ENCODE measurements at regions not wholly inside any gene's neighbourhood (a gene's known extent, or its start where the extent isn't known, plus 50 kb on each side); places are given as distances from the start of the nearest gene placed in this dataset.

- DNase-seq (no peak), ATAC-seq (no peak)
- Mint-ChIP-seq H3K36me3 (ENCODE audit: low read depth) (no peaks in the 10 kb centered on the region), H3K27ac (no peak overlapping the region), H3K4me3 (no peak overlapping the region), H3K9me3 (peaks cover 2% of the 10 kb centered on the region), H3K27me3 (peaks cover 11% of the 10 kb centered on the region), H3K4me1 (no peaks in the 10 kb centered on the region)
Measured at GRCh38 chr18:77539860-77540259, 290.2 kb downstream of the GALR1 start.

DNA sequence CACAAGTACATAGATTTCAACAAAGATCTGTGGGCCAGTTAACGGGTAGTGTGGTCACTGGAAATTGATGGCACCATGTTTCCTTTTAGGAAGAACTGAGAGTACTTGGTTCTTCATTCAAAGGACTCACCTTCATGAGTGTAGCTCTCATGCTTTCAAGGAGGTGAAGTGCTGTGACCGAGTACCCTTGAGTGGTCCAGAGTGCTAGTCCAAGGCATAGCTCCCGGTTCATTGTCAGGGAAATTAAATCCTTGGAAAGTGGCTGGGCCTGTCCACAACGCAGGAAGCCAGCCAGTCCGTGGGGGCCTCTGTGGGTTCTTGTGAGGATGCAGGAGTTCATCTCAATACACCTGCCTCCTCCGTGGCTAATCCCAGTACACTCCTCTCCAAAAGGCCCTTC, 295.1 kb downstream of the GALR1 start:
- ATAC-seq: no peak
- no peaks in the 10 kb centered on the region for H3K9me3 Mint-ChIP-seq

DNA sequence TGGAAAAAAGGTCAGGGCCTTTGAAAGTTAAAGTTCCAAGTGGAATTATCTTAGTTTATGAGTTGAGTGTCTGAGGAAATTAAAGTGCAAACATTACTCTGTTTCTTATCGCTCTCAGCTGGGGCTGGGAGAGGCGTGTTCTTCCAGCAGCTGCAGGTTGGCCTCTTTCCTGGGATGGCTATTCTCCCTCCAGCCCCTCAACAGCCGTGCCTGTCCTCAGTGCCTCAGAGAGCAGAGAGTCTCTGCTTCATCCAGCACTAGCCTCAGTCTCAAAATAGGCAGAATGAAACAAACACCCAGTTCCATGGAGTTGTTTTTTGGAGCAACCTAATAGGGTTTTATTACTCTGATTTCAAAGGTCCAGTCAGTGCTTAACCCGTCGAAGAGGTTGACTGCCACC, 298.1 kb downstream of the GALR1 start:
- Mint-ChIP-seq H3K4me3 (no peak overlapping the region), H3K36me3 (ENCODE audit: low read depth) (no peaks in the 10 kb centered on the region), H3K9me3 (no peaks in the 10 kb centered on the region), H3K27ac (no peak overlapping the region), H3K4me1 (no peaks in the 10 kb centered on the region), H3K27me3 (peaks cover 5% of the 10 kb centered on the region)
- DNase-seq: no peak
- ATAC-seq: no peak

More for the DNA sequence above, 295.1 kb downstream of the GALR1 start:
- no peak for DNase-seq
- no peaks in the 10 kb centered on the region for H3K36me3 Mint-ChIP-seq (ENCODE audit: low read depth)
- H3K4me1 Mint-ChIP-seq: no peaks in the 10 kb centered on the region
- H3K27me3 Mint-ChIP-seq: peaks cover 10% of the 10 kb centered on the region
- no peak overlapping the region for H3K27ac Mint-ChIP-seq
- no peak overlapping the region for H3K4me3 Mint-ChIP-seq

DNA sequence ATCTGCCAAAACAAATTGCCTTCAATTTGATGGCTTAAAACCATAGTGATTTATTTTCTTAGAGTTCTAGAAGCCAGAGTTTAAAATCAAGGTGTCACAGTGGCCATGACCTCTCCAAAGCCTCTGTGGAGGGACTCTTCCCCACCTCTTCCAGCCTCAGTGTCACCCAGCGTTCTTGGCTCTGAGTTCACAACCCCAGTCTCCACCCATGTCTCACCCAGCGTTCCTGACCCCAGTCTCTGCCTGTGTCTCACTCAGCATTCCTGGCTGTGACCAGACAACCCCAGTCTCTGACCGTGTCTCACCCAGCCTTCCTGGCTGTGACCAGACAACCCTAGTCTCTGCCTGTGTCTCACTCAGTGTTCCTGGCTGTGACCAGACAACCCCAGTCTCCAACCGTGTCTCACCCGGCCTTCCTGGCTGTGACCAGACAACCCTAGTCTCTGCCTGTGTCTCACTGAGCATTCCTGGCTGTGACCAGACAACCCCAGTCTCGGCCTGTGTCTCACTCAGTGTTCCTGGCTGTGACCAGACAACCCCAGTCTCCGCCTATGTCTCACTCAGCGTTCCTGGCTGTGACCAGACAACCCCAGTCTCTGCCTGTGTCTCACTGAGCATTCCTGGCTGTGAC, 299.3 kb downstream of the GALR1 start:
- no peaks in the 10 kb centered on the region for H3K9me3 Mint-ChIP-seq
- H3K27ac Mint-ChIP-seq: no peak overlapping the region
- H3K4me1 Mint-ChIP-seq: no peaks in the 10 kb centered on the region
- no peak for DNase-seq
- H3K27me3 Mint-ChIP-seq: peaks cover 3% of the 10 kb centered on the region
- no peak for ATAC-seq
- H3K36me3 Mint-ChIP-seq (ENCODE audit: low read depth): no peaks in the 10 kb centered on the region
- no peak overlapping the region for H3K4me3 Mint-ChIP-seq

GRCh38 chr18:77550625-77551024, 301.0 kb downstream of the GALR1 start:
- Mint-ChIP-seq H3K9me3 (no peaks in the 10 kb centered on the region), H3K27ac (no peak overlapping the region), H3K27me3 (peaks cover 3% of the 10 kb centered on the region), H3K36me3 (ENCODE audit: low read depth) (no peaks in the 10 kb centered on the region), H3K4me1 (no peaks in the 10 kb centered on the region), H3K4me3 (no peak overlapping the region)
- ATAC-seq (no peak), DNase-seq (no peak)

DNA sequence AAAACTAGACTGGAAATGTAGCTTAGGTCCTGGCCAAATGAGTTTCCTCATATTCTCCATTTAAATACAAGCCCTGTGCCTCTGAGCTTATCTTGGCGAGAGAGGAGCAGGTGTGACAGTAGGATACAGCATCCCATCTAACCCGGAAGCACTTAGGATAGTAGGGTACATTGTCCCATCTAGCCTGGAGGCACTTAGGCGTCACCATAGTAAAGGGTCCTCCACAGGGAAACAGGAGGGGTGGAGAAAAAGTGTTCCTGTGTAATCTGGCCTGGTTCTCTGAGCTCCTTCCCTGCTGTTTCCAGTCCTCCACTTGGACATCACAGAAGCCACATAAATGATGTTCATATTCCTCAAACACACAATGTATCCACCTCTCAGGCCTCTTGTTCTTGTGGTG, 301.4 kb downstream of the GALR1 start:
- Mint-ChIP-seq H3K27ac (no peak overlapping the region), H3K36me3 (ENCODE audit: low read depth) (no peaks in the 10 kb centered on the region), H3K4me1 (no peaks in the 10 kb centered on the region), H3K9me3 (no peaks in the 10 kb centered on the region), H3K4me3 (no peak overlapping the region), H3K27me3 (peaks cover 3% of the 10 kb centered on the region)
- DNase-seq (no peak), ATAC-seq (no peak)

GRCh38 chr18:77552945-77553344, 303.3 kb downstream of the GALR1 start:
- H3K4me3 Mint-ChIP-seq: no peak overlapping the region
- no peak overlapping the region for H3K27ac Mint-ChIP-seq
- DNase-seq (no peak), ATAC-seq (no peak)
- H3K27me3 Mint-ChIP-seq: no peaks in the 10 kb centered on the region
- no peaks in the 10 kb centered on the region for H3K4me1 Mint-ChIP-seq
- no peaks in the 10 kb centered on the region for H3K9me3 Mint-ChIP-seq
- no peaks in the 10 kb centered on the region for H3K36me3 Mint-ChIP-seq (ENCODE audit: low read depth)

DNA sequence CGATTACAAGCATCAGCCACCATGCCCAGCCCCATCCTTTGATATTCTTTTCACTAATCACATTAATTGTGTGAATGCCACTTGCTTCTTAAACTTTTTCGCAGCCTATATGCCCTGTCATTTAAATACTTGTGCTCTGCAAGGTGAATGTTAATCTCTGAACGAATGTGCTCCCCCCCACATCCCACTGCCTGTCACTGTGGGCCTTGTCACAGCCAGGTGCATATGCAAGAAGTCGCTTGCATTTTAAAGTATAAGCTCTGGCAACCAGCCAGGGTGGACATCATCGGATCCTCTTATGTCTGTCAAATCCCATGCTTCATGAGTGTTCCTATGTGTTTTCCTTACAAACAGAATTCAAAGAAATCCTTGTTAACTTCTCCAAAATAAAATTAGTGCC, 304.4 kb downstream of the GALR1 start:
- no peaks in the 10 kb centered on the region for H3K4me1 Mint-ChIP-seq
- no peaks in the 10 kb centered on the region for H3K9me3 Mint-ChIP-seq
- no peak overlapping the region for H3K27ac Mint-ChIP-seq
- no peak for ATAC-seq
- no peaks in the 10 kb centered on the region for H3K27me3 Mint-ChIP-seq
- H3K4me3 Mint-ChIP-seq: no peak overlapping the region
- no peaks in the 10 kb centered on the region for H3K36me3 Mint-ChIP-seq (ENCODE audit: low read depth)
- no peak for DNase-seq

DNA sequence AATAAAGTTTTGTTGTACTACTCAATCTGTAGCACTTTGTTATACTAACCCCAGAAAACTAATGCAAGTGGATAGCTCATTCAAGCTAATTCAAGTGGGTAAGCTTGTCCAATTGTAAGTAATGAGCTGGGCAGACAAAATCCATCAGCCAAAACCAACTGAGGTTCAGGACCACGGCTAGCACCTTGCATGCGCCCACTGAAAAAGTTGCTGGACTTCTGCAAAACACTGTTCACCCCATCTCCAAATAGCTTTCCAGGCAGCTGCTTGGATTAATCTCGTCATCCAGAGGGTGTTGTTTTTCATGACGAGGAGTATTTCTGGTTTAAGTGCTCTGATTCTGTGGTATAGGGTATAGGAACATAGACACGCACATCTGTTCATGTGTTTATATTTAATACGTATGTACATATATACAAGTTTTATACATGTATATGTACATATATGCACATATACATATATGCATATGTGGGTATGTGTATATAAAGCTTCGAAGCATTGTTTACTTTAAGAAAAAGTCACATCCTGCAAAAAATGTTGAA, 307.5 kb downstream of the GALR1 start:
- no peak overlapping the region for H3K4me3 Mint-ChIP-seq
- no peaks in the 10 kb centered on the region for H3K9me3 Mint-ChIP-seq
- H3K36me3 Mint-ChIP-seq (ENCODE audit: low read depth): no peaks in the 10 kb centered on the region
- H3K27ac Mint-ChIP-seq: no peak overlapping the region
- ATAC-seq: no peak
- DNase-seq: no peak
- H3K4me1 Mint-ChIP-seq: peaks cover 9% of the 10 kb centered on the region
- H3K27me3 Mint-ChIP-seq: peaks cover 7% of the 10 kb centered on the region

DNA sequence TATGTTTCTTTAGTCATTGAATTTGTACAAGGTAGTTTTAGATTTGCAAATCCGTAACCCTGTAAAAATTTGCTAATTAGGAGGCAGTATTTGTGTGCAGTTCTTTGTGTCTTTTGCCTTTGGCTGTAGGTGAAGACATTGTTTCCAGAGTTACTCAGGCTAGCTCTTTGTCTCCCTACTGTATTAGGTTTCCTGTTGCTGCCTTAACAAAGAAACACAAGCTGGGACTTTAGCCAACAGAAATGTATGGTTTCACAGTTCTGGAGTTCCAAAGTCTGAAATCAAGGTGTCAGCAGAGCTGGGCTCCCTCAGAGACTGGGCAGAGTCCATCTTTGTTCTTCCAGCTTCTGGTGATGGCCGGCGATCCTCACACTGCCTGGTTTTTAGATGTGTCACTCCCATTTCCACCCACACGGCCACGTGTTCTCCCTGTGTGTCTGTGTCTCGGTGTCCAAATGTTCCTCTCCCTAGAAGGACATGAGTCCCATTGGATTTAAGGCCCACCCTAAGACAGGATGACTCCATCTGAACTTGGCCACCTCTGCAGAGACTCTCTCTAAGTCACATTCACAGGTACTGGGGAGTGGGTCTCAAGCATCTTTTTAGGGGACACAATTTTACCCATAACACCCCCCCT, 309.7 kb downstream of the GALR1 start:
- H3K27me3 Mint-ChIP-seq: peaks cover 8% of the 10 kb centered on the region
- no peak overlapping the region for H3K4me3 Mint-ChIP-seq
- H3K36me3 Mint-ChIP-seq (ENCODE audit: low read depth): no peaks in the 10 kb centered on the region
- H3K27ac Mint-ChIP-seq: no peak overlapping the region
- H3K4me1 Mint-ChIP-seq: peaks cover 9% of the 10 kb centered on the region
- no peak for ATAC-seq
- DNase-seq: no peak
- no peaks in the 10 kb centered on the region for H3K9me3 Mint-ChIP-seq

DNA sequence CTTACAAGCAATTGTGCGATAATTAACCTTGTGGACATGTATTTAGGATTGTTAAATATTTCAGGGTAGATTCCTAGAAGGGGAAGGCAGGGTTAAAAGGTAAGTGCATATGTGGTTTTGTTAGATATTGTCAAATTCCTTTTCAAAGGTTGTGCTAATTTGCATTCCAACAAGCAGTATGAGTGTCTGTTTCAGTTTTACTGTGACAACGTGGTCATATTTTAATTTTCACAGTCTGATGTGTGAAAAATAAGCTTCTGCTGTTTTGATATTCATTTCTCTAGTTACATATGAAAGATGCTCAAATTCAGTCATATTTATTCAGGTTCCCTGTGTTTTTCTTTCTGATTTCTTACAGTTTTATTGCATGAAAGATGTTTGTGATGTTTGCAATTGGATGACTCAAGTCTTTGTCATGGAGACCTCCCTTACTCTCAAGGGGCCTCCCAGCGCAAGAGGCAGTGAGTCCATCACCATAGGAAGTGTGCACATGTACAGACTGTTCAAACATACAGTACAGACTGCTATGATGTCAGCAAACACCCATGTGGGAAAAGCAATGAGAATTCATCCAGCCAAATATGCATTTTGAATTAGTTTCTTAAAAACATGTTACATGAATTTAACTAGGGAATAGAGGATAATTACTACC, 310.8 kb downstream of the GALR1 start:
- H3K4me1 Mint-ChIP-seq: peaks cover 9% of the 10 kb centered on the region
- H3K9me3 Mint-ChIP-seq: no peaks in the 10 kb centered on the region
- no peaks in the 10 kb centered on the region for H3K36me3 Mint-ChIP-seq (ENCODE audit: low read depth)
- DNase-seq (no peak), ATAC-seq (peak; percentile 95)
- H3K27me3 Mint-ChIP-seq: peaks cover 12% of the 10 kb centered on the region
- H3K27ac Mint-ChIP-seq: no peak overlapping the region
- H3K4me3 Mint-ChIP-seq: no peak overlapping the region

DNA sequence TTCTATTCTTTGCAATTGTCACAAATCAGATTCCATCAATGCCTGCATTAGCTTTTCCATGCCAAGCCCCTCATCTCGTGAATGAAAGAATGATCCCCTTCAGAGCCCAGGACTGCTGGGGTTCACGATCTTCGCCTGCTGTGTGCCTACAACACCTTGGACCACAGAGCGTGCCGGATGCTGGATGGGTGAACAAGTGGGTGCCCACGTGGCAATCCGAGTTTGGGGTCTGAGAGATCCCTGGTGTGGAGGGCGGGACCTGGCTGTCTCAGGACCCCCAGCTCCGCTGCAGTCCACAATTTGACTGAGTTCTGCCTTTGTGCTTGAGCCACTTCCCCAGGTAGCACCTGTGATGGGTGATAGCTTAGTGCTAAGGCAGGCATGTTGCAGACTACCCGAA, 317.0 kb downstream of the GALR1 start:
- ATAC-seq (no peak), DNase-seq (no peak)
- Mint-ChIP-seq H3K27ac (no peak overlapping the region), H3K36me3 (ENCODE audit: low read depth) (peaks cover 1% of the 10 kb centered on the region), H3K9me3 (peaks cover 4% of the 10 kb centered on the region), H3K4me3 (no peak overlapping the region), H3K4me1 (no peaks in the 10 kb centered on the region), H3K27me3 (peaks cover 9% of the 10 kb centered on the region)

DNA sequence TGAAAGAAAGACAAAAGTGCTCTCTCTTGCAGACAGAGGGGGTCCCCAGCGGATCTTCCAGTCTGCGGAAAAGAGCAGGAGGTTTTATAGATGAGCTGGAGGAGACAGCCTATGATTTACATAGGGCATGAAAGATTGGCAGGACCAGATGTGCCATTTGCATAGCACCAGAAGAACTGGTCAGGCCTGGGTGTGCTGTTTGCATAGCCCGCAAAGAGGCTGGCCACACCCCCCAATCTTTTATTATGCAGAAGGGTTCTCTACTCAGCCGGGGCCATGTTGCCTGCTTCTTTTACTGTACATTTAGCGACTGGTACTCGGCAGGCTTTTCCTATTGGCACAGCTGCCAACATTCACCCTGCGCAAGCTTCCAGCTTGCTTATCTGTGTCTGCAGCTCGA, 317.6 kb downstream of the GALR1 start:
- Mint-ChIP-seq H3K27ac (no peak overlapping the region), H3K36me3 (ENCODE audit: low read depth) (peaks cover 1% of the 10 kb centered on the region), H3K27me3 (peaks cover 4% of the 10 kb centered on the region), H3K4me3 (no peak overlapping the region), H3K4me1 (no peaks in the 10 kb centered on the region), H3K9me3 (peaks cover 4% of the 10 kb centered on the region)
- DNase-seq (no peak), ATAC-seq (no peak)

GRCh38 chr18:77571743-77572142, 322.1 kb downstream of the GALR1 start:
- Mint-ChIP-seq H3K4me3 (no peak overlapping the region), H3K4me1 (no peaks in the 10 kb centered on the region), H3K36me3 (ENCODE audit: low read depth) (peaks cover 1% of the 10 kb centered on the region), H3K27me3 (peaks cover 12% of the 10 kb centered on the region), H3K9me3 (peaks cover 4% of the 10 kb centered on the region), H3K27ac (no peak overlapping the region)
- DNase-seq (no peak), ATAC-seq (no peak)

- no peak for ATAC-seq
- H3K9me3 Mint-ChIP-seq: peaks cover 4% of the 10 kb centered on the region
- no peak overlapping the region for H3K27ac Mint-ChIP-seq
- H3K27me3 Mint-ChIP-seq: peaks cover 16% of the 10 kb centered on the region
- no peak overlapping the region for H3K4me3 Mint-ChIP-seq
- H3K36me3 Mint-ChIP-seq (ENCODE audit: low read depth): peaks cover 1% of the 10 kb centered on the region
- no peaks in the 10 kb centered on the region for H3K4me1 Mint-ChIP-seq
- DNase-seq: no peak
Measured at GRCh38 chr18:77572537-77572936, 322.9 kb downstream of the GALR1 start.
